ENCODE measurements at regions not wholly inside any gene's neighbourhood (a gene's known extent, or its start where the extent isn't known, plus 50 kb on each side); places are given as distances from the start of the nearest gene placed in this dataset.
"Not testable (repeated sequence)": the region's sequence is repeated elsewhere in the genome, so short reads cannot be mapped to it uniquely, and the experiment has no call there.

- Mint-ChIP-seq H3K4me1 (ENCODE audit: low read depth) (no peaks in the 10 kb centered on the region), H3K4me3 (no peak overlapping the region), H3K36me3 (ENCODE audit: low read depth) (no peaks in the 10 kb centered on the region), H3K27me3 (ENCODE audit: insufficient read depth) (peaks cover 4% of the 10 kb centered on the region), H3K9me3 (no peaks in the 10 kb centered on the region), H3K27ac (no peak overlapping the region)
- intact Hi-C loops (cut with micrococcal nuclease), result no loop called here
- DNase-seq (ENCODE audit: low spot score), result no peak
Measured at GRCh38 chr3:176848431-176849214, 348.7 kb downstream of the TBL1XR1 start.

GRCh38 chr3:176842914-176843313 is 354.4 kb downstream of the TBL1XR1 start:
- H3K9me3 Mint-ChIP-seq, result no peaks in the 10 kb centered on the region
- H3K27ac Mint-ChIP-seq, result no peak overlapping the region
- intact Hi-C loops (cut with micrococcal nuclease), result no loop called here
- no peaks in the 10 kb centered on the region for H3K27me3 Mint-ChIP-seq (ENCODE audit: insufficient read depth)
- no peaks in the 10 kb centered on the region for H3K4me1 Mint-ChIP-seq (ENCODE audit: low read depth)
- no peak overlapping the region for H3K4me3 Mint-ChIP-seq
- H3K36me3 Mint-ChIP-seq (ENCODE audit: low read depth), result no peaks in the 10 kb centered on the region
- DNase-seq (ENCODE audit: low spot score), result no peak

GRCh38 chr3:176840641-176841286 is 356.5 kb downstream of the TBL1XR1 start:
- Mint-ChIP-seq H3K4me3 (no peak overlapping the region), H3K9me3 (no peaks in the 10 kb centered on the region), H3K27me3 (ENCODE audit: insufficient read depth) (no peaks in the 10 kb centered on the region), H3K27ac (no peak overlapping the region), H3K36me3 (ENCODE audit: low read depth) (no peaks in the 10 kb centered on the region), H3K4me1 (ENCODE audit: low read depth) (no peaks in the 10 kb centered on the region)
- no peak for DNase-seq (ENCODE audit: low spot score)
- intact Hi-C loops (cut with micrococcal nuclease), result no loop called here

GRCh38 chr3:176839901-176840300 is 357.4 kb downstream of the TBL1XR1 start:
- H3K4me1 Mint-ChIP-seq (ENCODE audit: low read depth), result no peaks in the 10 kb centered on the region
- H3K9me3 Mint-ChIP-seq, result no peaks in the 10 kb centered on the region
- H3K4me3 Mint-ChIP-seq, result no peak overlapping the region
- no peaks in the 10 kb centered on the region for H3K27me3 Mint-ChIP-seq (ENCODE audit: insufficient read depth)
- no peaks in the 10 kb centered on the region for H3K36me3 Mint-ChIP-seq (ENCODE audit: low read depth)
- intact Hi-C loops (cut with micrococcal nuclease), result no loop called here
- no peak for DNase-seq (ENCODE audit: low spot score)
- no peak overlapping the region for H3K27ac Mint-ChIP-seq

GRCh38 chr3:176839466-176839865 is 357.8 kb downstream of the TBL1XR1 start:
- Mint-ChIP-seq H3K27ac (no peak overlapping the region), H3K27me3 (ENCODE audit: insufficient read depth) (no peaks in the 10 kb centered on the region), H3K9me3 (no peaks in the 10 kb centered on the region), H3K36me3 (ENCODE audit: low read depth) (no peaks in the 10 kb centered on the region), H3K4me1 (ENCODE audit: low read depth) (no peaks in the 10 kb centered on the region), H3K4me3 (no peak overlapping the region)
- intact Hi-C loops (cut with micrococcal nuclease), result no loop called here
- DNase-seq (ENCODE audit: low spot score), result no peak

DNA sequence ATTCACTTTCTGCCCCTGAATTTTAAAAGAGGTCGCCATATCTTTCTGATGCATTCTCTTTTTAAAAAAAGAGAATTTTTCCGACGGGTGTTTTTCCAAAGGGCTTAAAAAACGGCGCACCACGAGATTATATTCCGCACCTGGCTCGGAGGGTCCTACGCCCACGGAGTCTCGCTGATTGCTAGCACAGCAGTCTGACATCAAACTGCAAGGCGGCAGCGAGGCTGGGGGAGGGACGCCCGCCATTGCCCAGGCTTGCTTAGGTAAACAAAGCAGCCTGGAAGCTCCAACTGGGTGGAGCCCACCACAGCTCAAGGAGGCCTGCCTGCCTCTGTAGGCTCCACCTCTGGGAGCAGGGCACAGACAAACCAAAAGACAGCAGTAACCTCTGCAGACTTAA is 370.0 kb downstream of the TBL1XR1 start:
- H3K4me3 Mint-ChIP-seq; H3K27me3 Mint-ChIP-seq (ENCODE audit: insufficient read depth); H3K4me1 Mint-ChIP-seq (ENCODE audit: low read depth); H3K9me3 Mint-ChIP-seq; H3K36me3 Mint-ChIP-seq (ENCODE audit: low read depth); H3K27ac Mint-ChIP-seq; DNase-seq (ENCODE audit: low spot score); intact Hi-C loops (cut with micrococcal nuclease): not testable (repeated sequence)

DNA sequence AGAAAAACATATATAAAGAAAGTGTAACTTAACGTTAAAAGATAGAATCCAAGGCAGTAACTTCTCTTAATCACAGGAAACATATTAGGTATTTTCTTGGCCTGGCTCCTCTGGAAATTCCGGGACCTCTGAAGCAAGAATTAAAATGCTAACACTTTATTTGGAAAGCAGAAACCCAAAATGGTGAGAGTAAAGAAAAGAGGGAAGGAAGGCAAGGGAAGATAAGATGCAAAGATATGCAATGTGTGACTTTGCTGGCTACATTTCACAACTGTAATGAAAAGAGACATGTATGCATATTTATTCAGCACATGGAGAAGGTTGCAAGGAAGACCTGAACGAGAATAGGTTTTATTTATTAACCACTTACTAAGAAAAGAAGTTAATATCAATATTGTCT is 372.5 kb downstream of the TBL1XR1 start:
- Mint-ChIP-seq H3K9me3 (no peaks in the 10 kb centered on the region), H3K36me3 (ENCODE audit: low read depth) (no peaks in the 10 kb centered on the region), H3K27me3 (ENCODE audit: insufficient read depth) (no peaks in the 10 kb centered on the region), H3K4me1 (ENCODE audit: low read depth) (no peaks in the 10 kb centered on the region), H3K27ac (no peak overlapping the region), H3K4me3 (no peak overlapping the region)
- DNase-seq (ENCODE audit: low spot score), result no peak
- intact Hi-C loops (cut with micrococcal nuclease), result no loop called here

GRCh38 chr3:176820764-176821163 is 376.5 kb downstream of the TBL1XR1 start:
- Mint-ChIP-seq H3K9me3 (no peaks in the 10 kb centered on the region), H3K27me3 (ENCODE audit: insufficient read depth) (no peaks in the 10 kb centered on the region), H3K4me1 (ENCODE audit: low read depth) (no peaks in the 10 kb centered on the region), H3K36me3 (ENCODE audit: low read depth) (no peaks in the 10 kb centered on the region), H3K27ac (no peak overlapping the region), H3K4me3 (no peak overlapping the region)
- intact Hi-C loops (cut with micrococcal nuclease), result no loop called here
- no peak for DNase-seq (ENCODE audit: low spot score)

- no peak overlapping the region for H3K27ac Mint-ChIP-seq
- intact Hi-C loops (cut with micrococcal nuclease), result no loop called here
- H3K4me1 Mint-ChIP-seq (ENCODE audit: low read depth), result no peaks in the 10 kb centered on the region
- no peak overlapping the region for H3K4me3 Mint-ChIP-seq
- H3K27me3 Mint-ChIP-seq (ENCODE audit: insufficient read depth), result no peaks in the 10 kb centered on the region
- DNase-seq (ENCODE audit: low spot score), result no peak
- H3K36me3 Mint-ChIP-seq (ENCODE audit: low read depth), result no peaks in the 10 kb centered on the region
- H3K9me3 Mint-ChIP-seq, result no peaks in the 10 kb centered on the region
Measured at GRCh38 chr3:176816937-176817336, 380.3 kb downstream of the TBL1XR1 start.

DNA sequence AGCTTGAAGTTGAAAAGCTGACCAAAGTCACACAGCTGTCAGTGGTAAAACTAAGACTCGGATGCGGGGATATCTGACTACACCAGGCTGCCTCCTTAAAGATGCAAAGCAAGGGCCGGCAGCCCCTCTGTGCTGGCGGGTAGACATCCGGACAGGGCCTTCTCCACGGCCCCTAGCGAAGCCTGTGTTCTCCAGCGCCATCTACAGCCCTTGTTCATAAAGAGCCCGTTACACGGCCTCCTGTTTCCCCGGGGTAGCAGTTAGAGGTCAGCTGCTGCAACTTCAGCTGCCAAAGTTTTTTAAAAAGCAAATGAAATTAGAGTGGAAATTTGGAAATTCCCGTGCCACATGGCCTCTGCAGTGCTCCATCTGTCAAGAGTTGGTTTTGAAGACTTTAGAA is 383.0 kb downstream of the TBL1XR1 start:
- H3K27ac Mint-ChIP-seq, result no peak overlapping the region
- no peaks in the 10 kb centered on the region for H3K27me3 Mint-ChIP-seq (ENCODE audit: insufficient read depth)
- H3K9me3 Mint-ChIP-seq, result no peaks in the 10 kb centered on the region
- no peak overlapping the region for H3K4me3 Mint-ChIP-seq
- no peak for DNase-seq (ENCODE audit: low spot score)
- no peaks in the 10 kb centered on the region for H3K36me3 Mint-ChIP-seq (ENCODE audit: low read depth)
- intact Hi-C loops (cut with micrococcal nuclease), result no loop called here
- H3K4me1 Mint-ChIP-seq (ENCODE audit: low read depth), result no peaks in the 10 kb centered on the region

DNA sequence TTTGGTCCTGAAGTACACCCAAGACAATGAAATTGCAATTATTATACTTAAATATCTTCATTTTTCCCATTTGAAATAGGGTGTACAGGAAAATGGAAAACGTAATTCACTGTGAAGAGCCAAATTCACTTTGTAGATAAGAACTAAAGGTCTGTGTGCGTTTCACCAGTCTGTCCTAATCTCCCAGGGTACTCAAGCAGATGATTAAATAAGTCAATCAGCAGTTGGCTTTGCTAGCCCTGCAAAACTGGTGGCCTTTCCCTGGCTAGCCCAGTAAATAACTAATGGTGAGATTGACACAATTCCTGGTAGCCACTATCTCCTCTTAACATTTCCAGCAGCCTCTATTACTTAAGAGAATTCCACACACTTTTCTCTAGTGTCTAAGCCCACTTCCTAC is 389.3 kb downstream of the TBL1XR1 start:
- Mint-ChIP-seq H3K4me3 (no peak overlapping the region), H3K27me3 (ENCODE audit: insufficient read depth) (no peaks in the 10 kb centered on the region), H3K9me3 (no peaks in the 10 kb centered on the region), H3K36me3 (ENCODE audit: low read depth) (no peaks in the 10 kb centered on the region), H3K4me1 (ENCODE audit: low read depth) (no peaks in the 10 kb centered on the region), H3K27ac (no peak overlapping the region)
- no peak for DNase-seq (ENCODE audit: low spot score)
- intact Hi-C loops (cut with micrococcal nuclease), result no loop called here

DNA sequence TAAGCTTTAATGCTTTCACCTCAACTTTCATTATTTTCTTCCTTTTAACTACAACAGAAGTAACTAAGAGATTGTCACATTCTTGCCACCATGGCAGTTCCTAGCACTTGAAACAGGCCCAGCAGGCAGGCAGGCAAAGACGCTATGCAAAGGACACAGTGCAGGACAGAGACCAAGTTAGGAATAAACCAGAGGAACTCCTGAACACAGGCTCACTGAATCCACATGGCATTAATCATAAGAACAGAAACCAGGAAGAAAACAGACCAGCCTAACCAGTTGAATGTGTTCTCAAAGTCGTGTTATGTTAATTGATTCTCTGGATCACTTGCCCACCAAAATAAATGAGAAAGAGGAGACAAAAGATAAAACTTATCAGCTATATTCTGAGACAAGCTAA is 397.6 kb downstream of the TBL1XR1 start:
- Mint-ChIP-seq H3K27me3 (ENCODE audit: insufficient read depth) (no peaks in the 10 kb centered on the region), H3K4me1 (ENCODE audit: low read depth) (no peaks in the 10 kb centered on the region), H3K4me3 (no peak overlapping the region), H3K36me3 (ENCODE audit: low read depth) (no peaks in the 10 kb centered on the region), H3K27ac (no peak overlapping the region), H3K9me3 (no peaks in the 10 kb centered on the region)
- intact Hi-C loops (cut with micrococcal nuclease), result no loop called here
- DNase-seq (ENCODE audit: low spot score), result no peak

GRCh38 chr3:176798680-176799079 is 398.6 kb downstream of the TBL1XR1 start:
- H3K27ac Mint-ChIP-seq, result no peak overlapping the region

More at GRCh38 chr3:176798680-176799079, 398.6 kb downstream of the TBL1XR1 start:
- H3K4me3 Mint-ChIP-seq, result no peak overlapping the region
- no peaks in the 10 kb centered on the region for H3K27me3 Mint-ChIP-seq (ENCODE audit: insufficient read depth)
- no peaks in the 10 kb centered on the region for H3K4me1 Mint-ChIP-seq (ENCODE audit: low read depth)
- H3K36me3 Mint-ChIP-seq (ENCODE audit: low read depth), result no peaks in the 10 kb centered on the region
- intact Hi-C loops (cut with micrococcal nuclease), result no loop called here
- H3K9me3 Mint-ChIP-seq, result no peaks in the 10 kb centered on the region
- DNase-seq (ENCODE audit: low spot score), result no peak

Measured in activated T-helper 1 cell treated with anti-CD3 and anti-CD28 coated beads, Interleukin-12 subunit alpha, Interleukin-12 subunit beta, Interleukin-2, Interleukin-4 antibody, amounts not matched to agents 30 ng/mL and 10 ng/mL and 1 ng/mL, durations not matched to agents 14 hours and 24 hours and 36 hours (primary cell).